Right renal cortex interstitium (tissue), 3 donors: ENCODE measurements at regions not wholly inside any gene's neighbourhood (a gene's known extent, or its start where the extent isn't known, plus 50 kb on each side); places are given as distances from the start of the nearest gene placed in this dataset.
"Not testable (repeated sequence)": the region's sequence is repeated elsewhere in the genome, so short reads cannot be mapped to it uniquely, and the experiment has no call there.

Source experiments
- DNase-seq, 3 donors: peaks; one replicate each; pipeline ENCODE4 v3.0.0-alpha.2; 2013; ENCODE audit warnings: low read depth in 3 of 3, low spot score in 2 of 3

DNA sequence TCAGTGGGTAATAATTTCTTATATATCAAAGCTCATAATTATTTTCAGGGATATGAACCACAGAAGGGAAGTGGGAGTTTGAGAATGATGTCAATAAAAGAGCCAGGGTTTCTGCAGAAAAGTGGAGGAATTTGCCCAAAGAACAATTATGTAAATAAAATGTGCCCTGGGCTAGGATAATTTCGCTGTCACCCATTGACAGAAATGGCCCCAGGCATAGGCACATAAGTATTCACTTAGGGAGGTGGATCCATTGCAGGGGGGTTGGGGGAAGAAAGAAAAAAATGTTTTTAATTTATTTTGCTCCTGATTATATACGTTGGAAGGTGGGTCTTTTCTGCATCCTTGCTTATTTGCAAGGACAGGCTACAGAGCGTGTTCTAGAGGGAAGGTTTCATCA is 135.1 kb upstream of the IRX2 start:
- DNase-seq: no peak

DNA sequence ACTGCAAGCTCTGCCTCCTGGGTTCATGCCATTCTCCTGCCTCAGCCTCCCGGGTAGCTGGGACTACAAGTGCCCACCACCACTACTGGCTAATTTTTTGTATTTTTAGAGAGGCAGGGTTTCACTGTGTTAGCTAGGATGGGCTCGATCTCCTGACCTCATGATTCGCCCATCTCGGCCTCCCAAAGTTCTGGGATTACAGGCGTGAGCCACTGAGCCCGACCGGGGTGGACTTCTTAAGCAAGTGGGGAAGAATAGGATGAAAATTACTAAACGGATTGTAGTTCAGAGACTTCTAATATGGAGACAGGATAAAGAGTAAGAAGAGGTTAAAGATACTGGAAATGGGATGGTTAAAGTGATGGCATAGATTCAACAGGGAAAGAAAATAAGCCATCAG is 132.3 kb upstream of the IRX2 start:
- no peak for DNase-seq

DNA sequence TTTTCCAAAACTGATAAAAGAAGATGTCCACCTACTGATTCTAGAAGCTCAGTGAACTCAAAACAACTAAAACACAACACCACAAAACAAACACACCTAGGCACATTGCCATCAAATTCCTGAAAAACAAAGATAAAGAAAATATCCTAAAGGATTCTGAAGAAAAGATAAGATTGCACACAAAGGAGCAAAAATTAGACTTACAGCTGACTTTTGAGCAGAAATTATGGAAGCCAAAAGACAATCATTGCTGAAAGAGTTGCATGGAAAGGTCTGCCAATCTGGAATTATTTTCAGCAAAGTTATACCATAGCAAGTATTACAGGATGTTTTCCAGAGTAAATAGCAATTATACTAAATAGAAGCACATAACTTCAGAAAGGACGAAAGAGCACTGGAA is 128.2 kb upstream of the IRX2 start:
- DNase-seq: no peak

DNA sequence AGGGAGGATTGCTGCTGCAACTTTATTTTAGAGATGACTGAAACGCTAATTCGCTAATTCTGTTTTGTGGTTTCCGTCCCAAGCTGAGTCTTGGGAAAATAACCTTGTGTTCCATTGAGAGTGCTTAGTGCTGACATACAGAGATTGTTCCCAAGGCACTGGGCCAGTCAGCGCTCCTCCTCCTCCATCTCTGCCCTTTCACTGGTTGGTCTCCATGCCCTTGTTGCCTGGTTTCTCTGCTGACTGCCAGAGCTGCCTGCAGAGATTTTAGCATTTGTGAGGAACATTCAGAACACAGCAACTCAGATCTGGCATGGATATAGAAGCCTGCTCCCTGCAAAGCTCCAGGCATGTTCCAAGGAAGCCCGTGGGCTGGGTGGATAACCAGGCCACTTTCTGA is 126.0 kb upstream of the IRX2 start:
- no peak for DNase-seq

- no peak for DNase-seq
These were observed 124.7 kb upstream of the IRX2 start for GRCh38 chr5:2876183-2876582.

- DNase-seq: no peak
These were observed 122.6 kb upstream of the IRX2 start for GRCh38 chr5:2874099-2874498.

DNA sequence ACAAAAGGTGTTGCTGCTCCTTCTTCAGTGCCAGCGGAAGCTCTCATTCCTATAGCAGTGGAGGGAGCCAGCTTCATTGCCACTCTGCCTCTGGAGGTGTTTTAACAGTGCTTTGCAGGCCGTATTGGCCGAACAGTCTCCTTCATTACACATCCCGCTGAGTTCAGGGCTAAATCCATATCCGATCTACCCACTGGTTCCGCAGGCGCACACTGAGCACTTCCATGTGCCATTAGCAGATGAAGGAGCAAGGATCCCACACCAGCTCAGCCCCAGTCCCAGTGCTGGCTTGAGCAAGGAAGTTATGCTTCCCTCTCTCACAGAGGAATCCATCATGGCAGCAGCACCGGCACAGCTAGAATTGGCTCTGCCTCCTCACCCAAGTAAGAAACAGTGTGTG is 121.2 kb upstream of the IRX2 start:
- DNase-seq: no peak

GRCh38 chr5:2871282-2871681 is 119.8 kb upstream of the IRX2 start:
- DNase-seq: no peak

GRCh38 chr5:2869471-2869870 is 118.0 kb upstream of the IRX2 start:
- no peak for DNase-seq

- DNase-seq: no peak
These were observed 116.0 kb upstream of the IRX2 start for GRCh38 chr5:2867373-2867933.

DNA sequence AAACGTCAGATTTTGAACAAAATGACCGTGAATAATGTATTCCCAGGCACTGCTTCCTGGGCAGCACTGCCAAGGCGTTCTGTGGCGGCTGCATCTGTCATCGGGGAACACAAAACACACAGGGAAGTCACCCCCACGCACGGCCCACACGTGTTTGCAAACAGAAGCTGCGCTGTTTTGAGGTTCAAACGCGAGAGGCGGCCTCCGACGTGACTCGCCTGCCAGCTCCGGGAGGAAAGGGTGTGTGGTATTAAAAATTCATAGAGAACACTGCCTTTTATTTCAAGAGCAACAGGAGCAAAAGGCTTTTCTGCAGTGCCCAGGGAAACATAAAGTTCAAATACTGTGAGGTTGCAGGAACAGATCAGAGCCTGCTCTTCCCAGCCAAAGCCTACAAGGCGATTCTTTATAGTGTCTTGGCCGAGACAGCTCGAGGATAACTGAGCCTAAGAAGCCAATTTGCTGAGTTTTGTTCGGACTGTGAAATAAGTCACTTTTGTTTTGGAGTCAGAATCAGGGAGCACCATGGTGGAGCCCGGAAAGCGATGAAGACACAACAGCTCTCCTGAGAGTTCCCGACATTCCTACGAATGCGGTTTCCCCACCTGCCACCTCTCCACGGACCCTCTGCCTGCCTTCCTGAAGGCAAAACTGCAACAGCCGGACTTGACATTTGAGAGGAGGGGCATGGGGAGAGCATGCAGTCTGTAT is 115.3 kb upstream of the IRX2 start:
- DNase-seq: no peak

GRCh38 chr5:2865856-2866255 is 114.4 kb upstream of the IRX2 start:
- no peak for DNase-seq

DNA sequence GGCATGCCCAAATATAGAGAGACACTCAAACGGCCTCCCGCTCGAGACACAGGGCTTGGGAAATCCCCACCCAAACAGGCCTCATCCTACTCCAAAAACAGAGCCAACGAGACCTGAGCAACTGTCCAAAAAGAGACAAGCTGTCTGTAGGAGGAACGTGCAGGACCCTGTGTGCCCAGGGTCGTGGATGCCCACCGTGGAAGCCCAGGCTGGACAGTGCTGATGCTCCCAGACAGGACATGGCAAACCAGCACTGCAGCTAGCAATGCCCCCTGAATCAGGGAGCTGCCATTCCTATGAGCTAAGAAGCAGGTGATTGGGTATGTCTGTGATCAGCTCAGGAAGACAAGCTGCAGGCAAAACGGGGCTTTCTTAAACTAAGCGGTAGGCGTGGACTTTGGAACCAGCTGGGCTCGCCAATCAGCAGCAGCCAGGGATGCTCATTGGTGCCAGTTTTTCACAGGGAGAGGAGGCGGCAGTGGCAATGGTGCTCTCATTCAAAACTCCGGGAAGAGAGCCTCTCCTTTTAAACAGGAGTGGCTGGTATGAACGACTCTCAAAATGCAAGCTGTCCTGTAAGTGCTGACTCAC is 113.1 kb upstream of the IRX2 start:
- DNase-seq: no peak

DNA sequence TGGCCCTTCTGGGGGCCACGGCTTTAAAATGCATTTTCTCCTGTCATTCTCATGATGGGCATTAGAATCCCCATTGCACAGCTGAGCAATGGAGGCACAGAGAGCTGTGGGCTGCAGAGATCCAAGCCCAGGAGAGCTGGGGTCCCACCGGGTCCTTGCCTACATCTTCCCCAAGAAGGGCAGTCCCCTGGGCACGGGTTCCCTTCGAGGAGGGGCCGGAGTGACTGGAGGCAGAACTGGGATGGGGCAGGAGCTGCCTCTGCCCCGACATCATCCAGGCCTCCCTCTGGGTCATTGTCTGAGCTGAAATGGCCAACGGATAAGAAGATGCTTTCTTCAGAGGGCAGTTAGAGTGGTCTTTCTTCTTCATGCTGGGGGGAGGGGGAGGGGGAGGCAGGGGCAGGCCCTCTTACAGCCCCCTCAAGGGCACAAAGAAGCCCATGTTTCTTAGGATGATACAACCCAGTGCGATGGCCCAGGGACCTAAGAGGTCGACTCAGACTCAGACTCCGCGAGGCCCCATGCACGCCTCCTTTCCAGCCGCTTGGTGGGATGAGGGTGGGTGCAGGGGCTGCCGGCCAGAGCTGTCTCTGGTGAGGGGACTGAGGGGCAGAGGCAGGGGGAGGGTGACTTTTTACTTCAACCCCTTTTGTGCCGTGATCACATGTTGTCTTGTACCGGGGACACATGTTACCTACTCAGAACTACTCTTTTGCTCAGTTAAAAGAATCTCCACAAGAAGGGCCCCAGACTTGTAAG is 112.4 kb upstream of the IRX2 start:
- no peak for DNase-seq

GRCh38 chr5:2863133-2863532 is 111.7 kb upstream of the IRX2 start:
- DNase-seq: no peak

DNA sequence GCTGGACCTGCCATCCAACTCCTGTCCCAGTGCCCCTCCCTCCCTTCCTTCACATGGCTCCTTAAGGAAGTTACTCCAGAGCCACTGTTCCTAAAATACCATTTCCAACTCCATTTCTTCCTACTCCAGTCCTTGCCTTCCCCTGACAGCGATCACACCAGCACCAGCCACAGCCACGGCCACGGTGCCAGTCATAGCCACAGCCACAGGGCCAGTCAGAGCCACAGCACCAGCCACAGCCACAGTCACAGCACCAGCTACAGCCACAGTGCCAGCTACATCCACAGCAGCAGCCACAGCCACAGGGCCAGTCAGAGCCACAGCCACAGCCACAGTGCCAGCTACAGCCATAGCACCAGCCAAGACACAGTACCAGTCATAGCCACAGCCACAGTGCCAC is 110.7 kb upstream of the IRX2 start:
- DNase-seq: not testable (repeated sequence)

DNA sequence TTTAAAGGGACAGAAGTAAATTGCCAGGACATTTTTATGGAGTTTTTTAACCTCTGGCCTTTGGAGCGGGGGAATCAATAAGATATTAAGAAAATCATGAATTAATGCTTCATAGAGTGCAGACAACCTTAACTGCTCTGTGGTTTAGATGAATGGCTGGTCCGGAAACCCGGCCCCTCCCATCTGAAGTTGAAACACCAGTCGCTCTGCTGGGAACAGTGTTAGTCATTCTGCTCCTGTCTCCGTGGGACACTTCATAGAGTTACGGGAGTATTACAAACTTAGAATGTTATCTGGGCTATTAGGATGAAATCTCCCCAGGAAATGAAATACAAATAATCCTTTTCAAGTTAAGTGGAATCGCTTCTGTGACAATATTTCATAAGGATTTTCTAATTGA is 110.1 kb upstream of the IRX2 start:
- no peak for DNase-seq

GRCh38 chr5:2860101-2860500 is 108.6 kb upstream of the IRX2 start:
- no peak for DNase-seq

DNA sequence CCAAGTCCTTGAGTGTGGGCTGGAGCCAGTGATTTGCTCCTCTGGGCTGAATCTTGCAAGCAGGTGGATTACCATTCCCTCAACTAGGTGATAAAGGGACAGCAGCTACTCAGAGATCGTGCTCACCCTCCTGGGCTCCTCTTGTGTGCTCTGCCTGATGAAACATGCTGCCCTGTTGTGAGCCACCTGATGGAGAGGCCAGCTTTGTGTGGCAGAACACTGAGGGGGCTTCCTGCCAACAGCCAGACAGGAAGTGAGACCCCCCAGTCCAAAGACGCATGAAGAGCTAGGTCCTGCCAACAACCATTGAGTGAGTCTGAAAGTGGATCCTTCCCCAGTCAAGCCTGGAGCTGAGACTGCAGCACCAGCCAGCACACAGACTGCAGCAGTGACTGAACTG is 106.4 kb upstream of the IRX2 start:
- no peak for DNase-seq

GRCh38 chr5:2856206-2856605 is 104.7 kb upstream of the IRX2 start:
- no peak for DNase-seq

DNA sequence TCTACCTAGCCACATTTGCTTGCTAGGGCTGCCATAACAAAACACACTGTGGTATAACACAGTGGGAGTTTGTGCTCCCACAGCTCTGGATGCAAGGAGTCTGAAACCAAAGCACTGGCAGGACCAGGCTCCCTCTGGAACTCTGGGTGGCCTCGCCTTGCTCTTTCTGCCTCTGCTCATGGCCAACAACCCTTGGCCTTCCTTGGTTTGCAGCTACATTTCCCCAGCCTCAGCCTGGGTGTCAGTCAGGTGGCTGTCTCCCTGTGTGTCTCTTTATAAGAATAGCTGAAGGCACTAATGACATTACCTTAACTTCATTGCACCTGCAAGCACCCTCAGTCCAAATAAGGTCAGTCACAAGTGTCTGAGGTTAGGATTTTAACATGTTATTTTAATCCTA is 101.0 kb upstream of the IRX2 start:
- no peak for DNase-seq

DNA sequence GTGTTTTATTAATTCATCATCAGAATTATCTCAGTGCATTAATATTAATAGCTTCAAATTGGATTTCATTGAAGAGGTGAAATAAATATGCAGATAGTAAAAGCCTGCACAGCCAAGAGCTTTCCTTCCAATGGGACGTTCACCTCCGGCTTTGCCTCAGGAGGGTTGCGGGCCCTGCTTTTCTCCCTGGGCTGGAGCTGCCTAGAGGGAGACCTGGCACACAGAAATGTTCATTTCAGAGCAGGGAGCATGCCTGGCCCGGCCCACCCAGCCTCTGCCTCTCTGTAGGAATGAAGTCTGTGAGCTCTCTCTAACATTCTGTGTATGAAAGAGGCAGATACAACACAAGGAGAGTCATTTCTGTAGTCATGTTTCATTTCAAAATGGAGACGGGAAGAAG is 100.4 kb upstream of the IRX2 start:
- no peak for DNase-seq
